Type B pancreatic cell (in vitro differentiated cells): ENCODE measurements at regions not wholly inside any gene's neighbourhood (a gene's known extent, or its start where the extent isn't known, plus 50 kb on each side); places are given as distances from the start of the nearest gene placed in this dataset.

ENCODE experiments used
- DNase-seq: peaks from one replicate; pipeline ENCODE4 v3.0.0; 2021; ENCODE audit warnings: mixed read lengths; ENCODE audit not compliant: unreplicated experiment; ENCODE audit errors: extremely low spot score
- H3K27ac Mint-ChIP-seq: 2 replicates; pipeline ENCODE4 v1.8.0; 2021; ENCODE audit warnings: mild to moderate bottlenecking, mixed read lengths
- H3K27me3 Mint-ChIP-seq: 2 replicates; pipeline ENCODE4 v1.8.0; 2021; ENCODE audit warnings: mixed read lengths
- H3K36me3 Mint-ChIP-seq: 2 replicates; pipeline ENCODE4 v1.8.0; 2021; ENCODE audit warnings: mixed read lengths
- H3K4me1 Mint-ChIP-seq: one replicate; pipeline ENCODE4 v1.8.0; 2021; ENCODE audit warnings: mixed read lengths; ENCODE audit not compliant: unreplicated experiment
- H3K4me3 Mint-ChIP-seq: 2 replicates; pipeline ENCODE4 v1.8.0; 2021; ENCODE audit warnings: mild to moderate bottlenecking, mixed read lengths
- H3K9me3 Mint-ChIP-seq: 2 replicates; pipeline ENCODE4 v1.8.0; 2021; ENCODE audit warnings: mixed read lengths
- TF ChIP-seq, protein P1 (sequence below): fragments of 200-600 bp; sonication (generic); conservative IDR thresholded peaks from 2 replicates; pipeline ENCODE4 v1.5.0; 2021; ENCODE audit warnings: antibody characterized with exemption, mild to moderate bottlenecking

DNA sequence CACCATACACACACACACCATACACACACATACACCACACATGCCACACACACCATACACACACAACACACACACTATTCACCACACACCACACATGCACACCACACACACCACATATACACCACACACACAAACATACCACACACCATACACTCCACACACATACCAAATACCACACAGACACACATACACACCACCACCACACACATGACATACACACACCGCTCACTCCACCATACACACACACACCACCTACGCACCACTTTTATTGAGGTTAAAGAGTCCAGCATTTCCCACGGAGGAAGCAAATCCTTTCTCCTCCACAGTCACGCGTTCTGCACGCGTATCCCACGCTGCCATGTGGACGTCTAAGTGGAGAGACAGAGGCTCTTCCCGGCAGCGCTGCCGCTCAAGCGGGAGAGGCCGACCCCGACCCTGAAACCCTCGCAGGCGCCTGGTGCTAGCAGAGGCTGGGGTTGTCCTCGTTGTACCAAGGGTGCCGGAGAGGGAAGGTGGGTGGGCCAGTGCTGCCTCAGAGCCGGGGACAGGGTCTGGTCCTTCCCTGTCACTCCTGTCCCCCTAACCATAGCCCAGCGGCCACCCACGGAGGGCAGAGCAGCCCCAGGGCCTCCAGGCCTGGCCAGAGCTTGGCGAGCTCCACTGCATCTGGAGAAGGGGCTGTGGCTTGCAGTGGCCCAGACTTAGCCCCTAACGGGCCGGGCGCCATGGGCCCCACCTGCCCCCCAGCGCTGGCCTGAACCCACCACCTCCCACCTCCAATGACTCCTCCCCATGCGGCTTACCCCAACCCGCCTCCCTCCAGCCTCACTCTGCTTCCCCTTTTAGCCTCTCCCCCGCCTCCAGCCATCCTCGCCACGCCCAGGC lies 1495.0 kb downstream of the BRD1 start:
- Mint-ChIP-seq H3K27ac (no peak overlapping the region), H3K27me3 (peaks cover 14% of the 10 kb centered on the region), H3K9me3 (peaks cover 5% of the 10 kb centered on the region), H3K4me1 (no peaks in the 10 kb centered on the region), H3K36me3 (no peaks in the 10 kb centered on the region), H3K4me3 (no peak overlapping the region)
- TF ChIP-seq, protein P1, sequence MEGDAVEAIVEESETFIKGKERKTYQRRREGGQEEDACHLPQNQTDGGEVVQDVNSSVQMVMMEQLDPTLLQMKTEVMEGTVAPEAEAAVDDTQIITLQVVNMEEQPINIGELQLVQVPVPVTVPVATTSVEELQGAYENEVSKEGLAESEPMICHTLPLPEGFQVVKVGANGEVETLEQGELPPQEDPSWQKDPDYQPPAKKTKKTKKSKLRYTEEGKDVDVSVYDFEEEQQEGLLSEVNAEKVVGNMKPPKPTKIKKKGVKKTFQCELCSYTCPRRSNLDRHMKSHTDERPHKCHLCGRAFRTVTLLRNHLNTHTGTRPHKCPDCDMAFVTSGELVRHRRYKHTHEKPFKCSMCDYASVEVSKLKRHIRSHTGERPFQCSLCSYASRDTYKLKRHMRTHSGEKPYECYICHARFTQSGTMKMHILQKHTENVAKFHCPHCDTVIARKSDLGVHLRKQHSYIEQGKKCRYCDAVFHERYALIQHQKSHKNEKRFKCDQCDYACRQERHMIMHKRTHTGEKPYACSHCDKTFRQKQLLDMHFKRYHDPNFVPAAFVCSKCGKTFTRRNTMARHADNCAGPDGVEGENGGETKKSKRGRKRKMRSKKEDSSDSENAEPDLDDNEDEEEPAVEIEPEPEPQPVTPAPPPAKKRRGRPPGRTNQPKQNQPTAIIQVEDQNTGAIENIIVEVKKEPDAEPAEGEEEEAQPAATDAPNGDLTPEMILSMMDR, result no peak
- no peak for DNase-seq

- no peaks in the 10 kb centered on the region for H3K4me1 Mint-ChIP-seq
- peaks cover 8% of the 10 kb centered on the region for H3K27me3 Mint-ChIP-seq
- H3K4me3 Mint-ChIP-seq, result no peak overlapping the region
- peaks cover 5% of the 10 kb centered on the region for H3K9me3 Mint-ChIP-seq
- TF ChIP-seq, protein P1, result no peak
- no peak for DNase-seq
- H3K27ac Mint-ChIP-seq, result no peak overlapping the region
- no peaks in the 10 kb centered on the region for H3K36me3 Mint-ChIP-seq
Observed at GRCh38 chr22:48331691-48332220, 1495.9 kb downstream of the BRD1 start.

GRCh38 chr22:48331266-48331665 lies 1496.4 kb downstream of the BRD1 start:
- Mint-ChIP-seq H3K4me3 (no peak overlapping the region), H3K9me3 (peaks cover 5% of the 10 kb centered on the region), H3K36me3 (no peaks in the 10 kb centered on the region), H3K27ac (no peak overlapping the region), H3K27me3 (peaks cover 8% of the 10 kb centered on the region), H3K4me1 (no peaks in the 10 kb centered on the region)
- DNase-seq, result no peak
- TF ChIP-seq, protein P1, result no peak

- H3K4me3 Mint-ChIP-seq, result no peak overlapping the region
- peaks cover 8% of the 10 kb centered on the region for H3K27me3 Mint-ChIP-seq
- TF ChIP-seq, protein P1, result no peak
- H3K4me1 Mint-ChIP-seq, result peaks cover under 1% of the 10 kb centered on the region
- H3K9me3 Mint-ChIP-seq, result peaks cover 10% of the 10 kb centered on the region
- DNase-seq, result no peak
- no peak overlapping the region for H3K27ac Mint-ChIP-seq
- H3K36me3 Mint-ChIP-seq, result no peaks in the 10 kb centered on the region
Observed at GRCh38 chr22:48327721-48328120, 1500.0 kb downstream of the BRD1 start.

- Mint-ChIP-seq H3K4me1 (peaks cover 14% of the 10 kb centered on the region), H3K27ac (no peak overlapping the region), H3K36me3 (no peaks in the 10 kb centered on the region), H3K4me3 (no peak overlapping the region), H3K9me3 (peaks cover 5% of the 10 kb centered on the region), H3K27me3 (peaks cover 14% of the 10 kb centered on the region)
- no peak for DNase-seq
- TF ChIP-seq, protein P1, result no peak
Observed at GRCh38 chr22:48323746-48324145, 1503.9 kb downstream of the BRD1 start.
